Tibial artery (tissue), 4 donors: ENCODE measurements at regions not wholly inside any gene's neighbourhood (a gene's known extent, or its start where the extent isn't known, plus 50 kb on each side); places are given as distances from the start of the nearest gene placed in this dataset.

Experiments used
- DNase-seq, 2 donors: peaks; one replicate each; pipeline ENCODE4 v3.0.0-alpha.2; 2019
- H3K27ac ChIP-seq, 2 donors: fragments of 200-600 bp; sonication (generic) in 1 of 2; 1 replicate in 1 of 2; 2 replicates in 1 of 2; pipeline ENCODE4 v1.5.1; 2018 to 2019; ENCODE audit warnings: mild to moderate bottlenecking in 1 of 2
- H3K27me3 ChIP-seq, 2 donors: fragments of 200-600 bp; sonication (generic) in 1 of 2; one replicate each; pipeline versions ENCODE4 v1.5.1 to v1.6.0; 2016 to 2019
- H3K36me3 ChIP-seq, 3 donors: fragments of 200-600 bp; sonication (generic) in 2 of 3; one replicate each; pipeline ENCODE4 v1.5.1; 2016 to 2019; ENCODE audit warnings: mild to moderate bottlenecking in 2 of 3
- H3K4me1 ChIP-seq, 4 donors: fragments of 200-600 bp; sonication (generic) in 2 of 4; 1 replicate in 3 of 4; 2 replicates in 1 of 4; pipeline ENCODE4 v1.5.1; 2016 to 2019
- H3K4me3 ChIP-seq, 2 donors: fragments of 200-600 bp; sonication (generic) in 1 of 2; 1 replicate in 1 of 2; 2 replicates in 1 of 2; pipeline ENCODE4 v1.5.1; 2018 to 2019; ENCODE audit warnings: mild to moderate bottlenecking in 2 of 2
- H3K9me3 ChIP-seq, 3 donors: fragments of 200-600 bp; sonication (generic) in 1 of 3; one replicate each; pipeline ENCODE4 v1.5.1; 2016 to 2019
- intact Hi-C: fragments of 100-400 bp; cut with DNase I; formaldehyde crosslinking; loops from one replicate; pipeline ENCODE4 v1.15.0; 2023; ENCODE audit warnings: low total_unique reads
- TF ChIP-seq, protein P1 (sequence below), 2 experiments: fragments of 200-600 bp in 1 of 2; fragments of 450-650 bp in 1 of 2; IDR thresholded peaks; one replicate each; pipeline ENCODE4 v1.5.1; 2017 to 2019; ENCODE audit warnings: antibody characterized with exemption in 2 of 2, mild to moderate bottlenecking in 1 of 2, moderate library complexity in 1 of 2

DNA sequence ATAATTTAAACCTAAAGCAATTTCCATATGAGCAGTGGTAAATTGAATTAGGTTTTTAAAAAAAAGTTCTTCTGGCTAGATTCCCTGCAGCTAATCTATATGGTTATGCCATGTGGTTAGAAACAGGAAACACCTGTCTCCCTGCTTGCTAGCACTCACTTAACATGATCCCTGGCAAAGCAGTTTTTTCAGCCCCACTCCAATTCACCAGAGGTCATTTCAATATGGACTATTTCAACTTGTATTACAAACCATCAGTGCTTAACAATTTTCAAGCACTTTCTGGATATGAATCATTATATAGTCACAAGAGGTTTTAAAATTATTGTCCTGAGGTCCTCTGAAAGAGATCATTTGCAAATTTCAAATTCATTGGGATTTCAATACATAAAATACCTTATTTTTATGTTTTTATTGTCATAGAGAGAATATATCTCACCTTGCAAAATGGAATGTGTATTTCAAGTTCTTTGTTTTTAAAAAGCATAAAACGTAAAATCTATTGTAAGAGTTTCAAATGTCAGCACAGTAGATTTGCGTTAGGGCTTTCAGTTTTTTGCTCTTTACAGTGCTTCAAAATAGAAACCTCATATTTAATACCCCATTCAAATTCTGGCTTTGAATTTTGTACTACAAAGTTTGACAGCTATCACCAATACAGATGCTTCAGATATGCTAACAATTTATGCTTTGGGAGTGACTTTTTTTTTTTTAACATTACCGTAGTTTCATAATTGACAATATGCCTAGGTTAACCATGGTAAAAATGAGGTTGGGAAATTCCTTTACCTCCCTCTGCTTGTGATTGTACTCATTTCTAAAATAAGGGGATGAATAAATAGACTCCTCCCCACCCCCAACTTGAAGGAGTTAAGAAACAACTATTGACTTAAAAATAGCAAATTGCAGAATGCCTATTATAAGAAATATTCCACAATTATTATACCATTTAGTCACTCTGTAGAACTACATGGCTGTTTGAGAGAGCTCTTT lies 117.5 kb upstream of the HGF start:
- H3K4me3 ChIP-seq = no peak overlapping the region

DNA sequence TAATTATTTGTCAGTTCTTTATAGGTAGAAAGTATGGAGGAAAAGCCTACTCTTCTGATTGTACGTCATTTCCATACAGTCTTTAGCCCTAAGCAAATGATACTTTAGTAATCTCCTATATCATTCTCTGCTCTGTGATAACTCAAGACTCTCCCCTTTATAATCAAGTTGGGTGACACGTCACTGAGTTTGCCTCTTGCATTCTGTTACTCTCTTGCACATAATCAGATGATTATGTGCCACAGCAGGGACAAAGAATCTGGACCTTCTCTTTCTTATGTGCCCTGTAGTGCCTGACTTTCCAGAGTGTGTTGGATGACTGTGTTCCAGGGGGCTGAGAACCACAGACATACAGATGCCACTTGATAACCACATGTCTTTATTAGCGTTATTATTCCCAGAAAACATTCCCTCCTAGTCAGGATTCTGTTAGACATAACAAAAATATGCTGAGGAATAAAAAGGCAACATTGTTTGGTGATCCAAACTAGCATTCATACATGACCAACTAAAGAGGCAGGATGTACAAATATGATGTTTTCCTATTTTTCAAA lies 116.4 kb upstream of the HGF start:
- no peaks in the 10 kb centered on the region for H3K36me3 ChIP-seq
- TF ChIP-seq, protein P1, sequence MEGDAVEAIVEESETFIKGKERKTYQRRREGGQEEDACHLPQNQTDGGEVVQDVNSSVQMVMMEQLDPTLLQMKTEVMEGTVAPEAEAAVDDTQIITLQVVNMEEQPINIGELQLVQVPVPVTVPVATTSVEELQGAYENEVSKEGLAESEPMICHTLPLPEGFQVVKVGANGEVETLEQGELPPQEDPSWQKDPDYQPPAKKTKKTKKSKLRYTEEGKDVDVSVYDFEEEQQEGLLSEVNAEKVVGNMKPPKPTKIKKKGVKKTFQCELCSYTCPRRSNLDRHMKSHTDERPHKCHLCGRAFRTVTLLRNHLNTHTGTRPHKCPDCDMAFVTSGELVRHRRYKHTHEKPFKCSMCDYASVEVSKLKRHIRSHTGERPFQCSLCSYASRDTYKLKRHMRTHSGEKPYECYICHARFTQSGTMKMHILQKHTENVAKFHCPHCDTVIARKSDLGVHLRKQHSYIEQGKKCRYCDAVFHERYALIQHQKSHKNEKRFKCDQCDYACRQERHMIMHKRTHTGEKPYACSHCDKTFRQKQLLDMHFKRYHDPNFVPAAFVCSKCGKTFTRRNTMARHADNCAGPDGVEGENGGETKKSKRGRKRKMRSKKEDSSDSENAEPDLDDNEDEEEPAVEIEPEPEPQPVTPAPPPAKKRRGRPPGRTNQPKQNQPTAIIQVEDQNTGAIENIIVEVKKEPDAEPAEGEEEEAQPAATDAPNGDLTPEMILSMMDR (IDR thresholded peaks at IDR 0.05) = no peak
- intact Hi-C loops = no loop called here

More for the DNA sequence above, 117.5 kb upstream of the HGF start:
- Histone ChIP-seq H3K27ac (no peak overlapping the region), H3K36me3 (no peaks in the 10 kb centered on the region), H3K4me1 (no peaks in the 10 kb centered on the region), H3K9me3 (no peaks in the 10 kb centered on the region), H3K27me3 (no peaks in the 10 kb centered on the region)
- intact Hi-C loops = no loop called here
- TF ChIP-seq, protein P1 (IDR thresholded peaks at IDR 0.05) = no peak
- no peak for DNase-seq

DNA sequence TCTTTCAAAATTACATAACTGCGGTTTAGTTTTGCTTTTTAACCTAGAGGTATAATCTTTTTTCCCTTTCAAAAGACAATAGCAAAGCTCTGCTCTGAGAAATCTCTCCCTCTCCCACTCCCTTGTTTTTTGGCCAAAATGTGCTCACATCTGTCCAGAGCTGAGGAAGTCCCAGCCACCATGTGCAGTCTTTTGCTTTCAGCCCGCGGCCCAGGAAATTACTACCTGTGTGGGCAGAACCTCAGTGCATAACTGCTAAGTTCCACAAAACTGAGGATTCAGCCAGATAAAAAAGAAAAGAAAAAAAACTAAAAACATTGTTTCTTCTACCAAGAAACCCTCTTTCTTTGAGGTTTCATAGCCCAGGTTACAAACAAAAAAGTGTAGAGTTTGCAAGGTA lies 115.0 kb upstream of the HGF start:
- H3K27ac ChIP-seq = no peak overlapping the region
- no peak overlapping the region for H3K4me3 ChIP-seq
- DNase-seq = no peak
- no peaks in the 10 kb centered on the region for H3K27me3 ChIP-seq
- H3K9me3 ChIP-seq = no peaks in the 10 kb centered on the region
- no peaks in the 10 kb centered on the region for H3K36me3 ChIP-seq
- TF ChIP-seq, protein P1 (IDR thresholded peaks at IDR 0.05) = no peak
- H3K4me1 ChIP-seq = no peaks in the 10 kb centered on the region
- intact Hi-C loops = no loop called here

More for the DNA sequence above, 116.4 kb upstream of the HGF start:
- no peaks in the 10 kb centered on the region for H3K4me1 ChIP-seq
- DNase-seq = no peak
- H3K9me3 ChIP-seq = no peaks in the 10 kb centered on the region
- no peak overlapping the region for H3K27ac ChIP-seq
- H3K27me3 ChIP-seq = no peaks in the 10 kb centered on the region
- H3K4me3 ChIP-seq = no peak overlapping the region

DNA sequence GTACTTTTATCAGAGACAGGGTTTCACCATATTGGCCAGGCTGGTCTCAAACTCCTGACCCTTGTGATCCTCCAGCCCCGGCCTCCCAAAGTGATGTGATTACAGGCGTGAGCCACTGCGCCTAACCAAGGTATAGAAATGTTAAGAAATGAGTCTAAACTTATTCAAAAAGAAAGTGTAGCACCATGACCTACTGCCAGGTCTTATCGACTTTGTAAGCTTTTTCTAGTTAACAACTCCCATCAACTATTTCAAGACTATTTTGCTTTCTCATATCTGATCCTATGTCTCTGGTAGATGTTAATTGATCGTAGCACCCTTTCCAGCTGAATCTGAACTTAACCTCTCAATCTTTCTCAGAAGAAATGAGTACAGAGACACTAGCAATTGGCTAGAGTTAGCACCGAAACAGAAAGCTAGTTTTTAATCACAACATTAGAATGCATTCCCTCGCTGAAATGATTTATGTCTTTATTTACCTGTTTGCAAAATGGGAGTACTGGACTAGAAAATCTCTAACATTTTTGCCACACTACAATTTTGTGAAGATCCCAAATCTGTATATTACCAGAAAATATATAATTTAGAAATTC lies 114.0 kb upstream of the HGF start:
- H3K27ac ChIP-seq = no peak overlapping the region
- TF ChIP-seq, protein P1 (IDR thresholded peaks at IDR 0.05) = no peak
- no peak for DNase-seq
- no peaks in the 10 kb centered on the region for H3K9me3 ChIP-seq
- H3K4me1 ChIP-seq = no peaks in the 10 kb centered on the region
- no peaks in the 10 kb centered on the region for H3K36me3 ChIP-seq
- H3K27me3 ChIP-seq = no peaks in the 10 kb centered on the region
- H3K4me3 ChIP-seq = no peak overlapping the region
- intact Hi-C loops = no loop called here

DNA sequence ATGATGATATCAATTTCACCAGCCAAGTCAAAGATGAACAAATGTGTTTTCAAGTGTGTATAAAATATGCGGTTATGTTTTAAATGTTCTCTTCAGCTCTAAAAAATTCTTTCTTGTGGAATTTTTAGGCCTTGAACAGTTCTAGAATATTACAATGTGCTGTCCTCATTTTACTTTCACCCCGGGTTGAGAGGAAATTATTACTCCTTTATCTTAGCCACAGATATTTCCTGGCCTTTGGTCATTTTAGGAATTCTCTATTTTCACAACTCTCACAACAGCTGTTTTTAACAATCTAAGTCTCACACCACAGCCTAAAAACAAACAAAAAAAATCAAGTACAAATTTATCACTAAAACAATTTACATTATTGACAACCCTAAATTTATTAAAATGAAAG lies 112.2 kb upstream of the HGF start:
- Histone ChIP-seq H3K4me1 (no peaks in the 10 kb centered on the region), H3K4me3 (no peak overlapping the region), H3K9me3 (no peaks in the 10 kb centered on the region), H3K27me3 (no peaks in the 10 kb centered on the region), H3K27ac (no peak overlapping the region), H3K36me3 (no peaks in the 10 kb centered on the region)
- TF ChIP-seq, protein P1 (IDR thresholded peaks at IDR 0.05) = no peak
- no peak for DNase-seq
- intact Hi-C loops = no loop called here
